ENCODE measurements at regions not wholly inside any gene's neighbourhood (a gene's known extent, or its start where the extent isn't known, plus 50 kb on each side); places are given as distances from the start of the nearest gene placed in this dataset.

GRCh38 chr9:18352711-18353110 is 121.2 kb upstream of the ADAMTSL1 start:
- TF ChIP-seq CTCF (IDR thresholded peaks at IDR 0.05; ENCODE audit: insufficient read depth, low read depth, low read length) (no peak), EZH2 (IDR thresholded peaks at IDR 0.05; ENCODE audit: insufficient read depth, low read length) (no peak)

Data from astrocyte (in vitro differentiated cells and primary cell).